ENCODE measurements at regions not wholly inside any gene's neighbourhood (a gene's known extent, or its start where the extent isn't known, plus 50 kb on each side); places are given as distances from the start of the nearest gene placed in this dataset.

DNA sequence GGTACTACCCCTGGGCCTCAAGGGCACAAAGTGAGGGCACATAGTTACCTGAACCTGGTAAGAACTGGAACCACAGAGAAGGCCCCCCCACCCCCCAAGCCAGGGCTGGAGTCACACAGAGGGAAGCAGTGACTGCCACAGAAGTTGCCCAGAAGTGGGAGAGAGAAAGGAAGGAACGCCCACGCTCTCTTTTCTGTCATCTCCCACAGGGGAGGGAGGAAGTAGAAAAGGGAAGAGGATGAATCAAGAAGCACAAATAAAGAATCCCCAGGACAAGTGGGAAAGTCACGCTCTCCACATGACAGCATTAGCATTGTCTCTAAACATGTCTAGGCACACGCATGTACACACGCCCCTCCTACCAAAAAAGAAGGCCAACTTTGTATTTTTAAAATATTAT is 114.7 kb upstream of the FRMD4B start:
- no peak overlapping the region for H3K4me3 ChIP-seq (ENCODE audit: low read depth, low read length)
- TF ChIP-seq CTCF (IDR thresholded peaks at IDR 0.05; ENCODE audit: insufficient read depth, low read depth, low read length), result no peak
- DNase-seq (ENCODE audit: low read depth), result no peak

- no peak overlapping the region for H3K4me3 ChIP-seq (ENCODE audit: low read depth, low read length)
- TF ChIP-seq CTCF (IDR thresholded peaks at IDR 0.05; ENCODE audit: insufficient read depth, low read depth, low read length), result no peak
- DNase-seq (ENCODE audit: low read depth), result no peak
Observed at GRCh38 chr3:69499899-69500421, 114.1 kb upstream of the FRMD4B start.

DNA sequence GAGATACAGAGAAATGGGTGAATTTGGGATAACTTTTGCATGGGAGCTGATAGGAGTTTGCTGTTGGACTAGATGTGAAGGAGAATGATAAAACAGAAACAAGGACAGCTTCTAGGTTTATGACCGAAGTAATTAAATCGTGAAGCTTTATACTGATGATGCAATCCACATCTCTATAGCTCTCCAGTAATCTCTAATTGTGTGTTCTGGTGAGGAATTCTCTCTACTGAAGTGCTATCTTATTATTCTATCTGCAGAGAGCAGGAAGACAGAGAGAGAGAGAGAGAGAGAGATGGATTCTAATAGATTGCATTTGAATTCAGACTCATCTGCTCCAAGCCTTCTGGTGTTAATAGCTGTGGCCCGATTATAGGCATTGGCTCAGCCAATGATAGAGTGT is 113.5 kb upstream of the FRMD4B start:
- no peak overlapping the region for H3K4me3 ChIP-seq (ENCODE audit: low read depth, low read length)
- no peak for TF ChIP-seq CTCF (IDR thresholded peaks at IDR 0.05; ENCODE audit: insufficient read depth, low read depth, low read length)
- DNase-seq (ENCODE audit: low read depth), result no peak

DNA sequence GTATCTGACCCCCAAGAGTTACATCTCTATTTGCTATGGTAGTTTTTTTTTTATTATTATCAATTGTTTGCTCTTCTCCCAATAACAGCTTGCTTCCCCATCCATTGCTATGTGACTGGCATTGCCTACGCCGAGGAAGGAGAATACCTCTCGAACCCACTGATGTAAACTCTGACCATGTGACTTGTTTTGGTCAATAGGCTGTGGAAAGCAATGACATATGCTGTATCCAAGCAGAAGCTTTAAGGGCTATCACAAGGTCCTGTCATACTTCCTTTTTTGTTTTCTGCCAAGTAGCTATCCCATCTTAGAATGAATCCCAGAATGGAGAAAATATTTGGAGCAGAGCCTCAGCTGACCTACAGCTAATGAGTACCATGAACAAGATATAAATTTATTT is 111.0 kb upstream of the FRMD4B start:
- no peak for TF ChIP-seq CTCF (IDR thresholded peaks at IDR 0.05; ENCODE audit: insufficient read depth, low read depth, low read length)
- no peak for DNase-seq (ENCODE audit: low read depth)
- H3K4me3 ChIP-seq (ENCODE audit: low read depth, low read length), result no peak overlapping the region

- TF ChIP-seq CTCF (IDR thresholded peaks at IDR 0.05; ENCODE audit: insufficient read depth, low read depth, low read length), result no peak
- DNase-seq (ENCODE audit: low read depth), result no peak
Observed at GRCh38 chr3:69494185-69494584, 108.3 kb upstream of the FRMD4B start.

DNA sequence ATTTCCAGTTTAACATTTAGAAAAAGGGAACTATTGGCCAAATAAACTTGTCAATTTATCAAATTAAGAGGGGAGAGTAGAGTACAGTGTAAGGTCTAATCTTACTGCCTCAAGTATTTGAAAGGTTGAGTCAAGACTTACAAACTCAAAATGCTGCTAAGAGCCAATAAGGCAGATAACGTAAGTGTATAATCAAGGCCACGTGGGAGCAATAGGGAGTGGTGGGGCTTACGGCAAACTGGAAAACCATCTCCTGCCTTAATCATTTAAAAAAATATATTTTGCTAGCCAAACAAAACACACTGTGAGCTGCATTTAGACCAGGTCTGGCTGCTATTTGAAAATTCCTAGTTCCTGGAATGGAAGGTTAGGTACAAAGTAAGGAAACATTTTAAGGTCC is 107.3 kb upstream of the FRMD4B start:
- no peak for DNase-seq (ENCODE audit: low read depth)
- no peak for TF ChIP-seq CTCF (IDR thresholded peaks at IDR 0.05; ENCODE audit: insufficient read depth, low read depth, low read length)
- H3K4me3 ChIP-seq (ENCODE audit: low read depth, low read length), result no peak overlapping the region

More at GRCh38 chr3:69494185-69494584, 108.3 kb upstream of the FRMD4B start:
- no peak overlapping the region for H3K4me3 ChIP-seq (ENCODE audit: low read depth, low read length)

GRCh38 chr3:69491975-69492374 is 106.1 kb upstream of the FRMD4B start:
- DNase-seq (ENCODE audit: low read depth), result no peak
- no peak for TF ChIP-seq CTCF (IDR thresholded peaks at IDR 0.05; ENCODE audit: insufficient read depth, low read depth, low read length)
- H3K4me3 ChIP-seq (ENCODE audit: low read depth, low read length), result no peak overlapping the region
